H1 (cell line): ENCODE measurements at regions not wholly inside any gene's neighbourhood (a gene's known extent, or its start where the extent isn't known, plus 50 kb on each side); places are given as distances from the start of the nearest gene placed in this dataset.

Experiments used
- CTCF ChIA-PET: fragments of 300-600 bp; sonication (Branson Sonifier 250); formaldehyde crosslinking; loops from one replicate; lab custom pipeline; 2021; ENCODE audit not compliant: partially characterized antibody; lab: Charles Lee
- POLR2A ChIA-PET: fragments of 300-600 bp; sonication (Branson Sonifier 250); formaldehyde crosslinking; loops from one replicate; lab custom pipeline; 2021; ENCODE audit warnings: inconsistent platforms; ENCODE audit not compliant: partially characterized antibody; lab: Charles Lee
- DNase-seq, 2 experiments: peaks; one replicate each; pipeline versions ENCODE4 v3.0.0 to v3.0.0-alpha.2; 2010 to 2022; ENCODE audit warnings: low spot score in 2 of 2, low read depth in 1 of 2, mixed read lengths in 1 of 2
- FAIRE-seq: peaks from 2 replicates; lab custom pipeline; 2011; peaks lifted over from hg19 to GRCh38; lab: Jason Lieb, UNC
- H2AFZ ChIP-seq: 2 replicates; pipeline ENCODE4 v1.8.1; 2012; ENCODE audit warnings: low read length, inconsistent platforms
- H2AK5ac ChIP-seq: 2 replicates; pipeline ENCODE4 v1.6.1; 2013; ENCODE audit warnings: low read depth, low read length
- H2BK120ac ChIP-seq: replicated peaks from 2 replicates; pipeline ENCODE3; 2013; ENCODE audit warnings: low read depth, low read length, inconsistent platforms
- H2BK12ac ChIP-seq: 2 replicates; pipeline ENCODE4 v1.6.1; 2013; ENCODE audit warnings: low read depth, low read length
- H2BK15ac ChIP-seq: 2 replicates; pipeline ENCODE4 v1.6.1; 2013; ENCODE audit warnings: low read length
- H2BK20ac ChIP-seq: 2 replicates; pipeline ENCODE4 v1.6.1; 2013; ENCODE audit warnings: low read length
- H2BK5ac ChIP-seq: 2 replicates; pipeline ENCODE4 v1.6.1; 2013; ENCODE audit warnings: low read depth, low read length
- H3K14ac ChIP-seq: 2 replicates; pipeline ENCODE4 v1.6.1; 2013; ENCODE audit warnings: inconsistent platforms; ENCODE audit not compliant: insufficient read length
- H3K18ac ChIP-seq: 2 replicates; pipeline ENCODE4 v1.6.1; 2013; ENCODE audit warnings: low read length; ENCODE audit errors: extremely low read depth
- H3K23ac ChIP-seq: 2 replicates; pipeline ENCODE4 v1.6.1; 2013; ENCODE audit warnings: inconsistent platforms; ENCODE audit not compliant: insufficient read length
- H3K23me2 ChIP-seq: 2 replicates; pipeline ENCODE4 v1.6.1; 2013; ENCODE audit warnings: low read depth, low read length
- H3K27ac ChIP-seq: 2 replicates; pipeline ENCODE4 v1.6.1; 2011; ENCODE audit warnings: low read depth, low read length, inconsistent platforms
- H3K27me3 ChIP-seq, 4 experiments: replicated peaks in 1 of 4; 1 replicate in 1 of 4; 2 replicates in 3 of 4; pipeline versions ENCODE4 v1.6.1 to v1.8.1; 2011 to 2013; ENCODE audit warnings: low read length in 3 of 4, mild to moderate bottlenecking in 3 of 4, inconsistent platforms in 2 of 4, mixed read lengths in 2 of 4, moderate library complexity in 1 of 4; ENCODE audit not compliant: control insufficient read depth in 3 of 4, insufficient read depth in 3 of 4; ENCODE audit errors: extremely low read depth in 1 of 4
- H3K36me3 ChIP-seq, 4 experiments: 2 replicates each; pipeline versions ENCODE4 v1.6.1 to v1.8.1; 2011 to 2013; ENCODE audit warnings: mild to moderate bottlenecking in 4 of 4, low read length in 3 of 4, moderate library complexity in 2 of 4, control low read depth in 1 of 4, inconsistent platforms in 1 of 4; ENCODE audit not compliant: insufficient read depth in 4 of 4, control insufficient read depth in 2 of 4
- H3K4ac ChIP-seq: replicated peaks from 2 replicates; pipeline ENCODE3; 2013; ENCODE audit warnings: low read length, low read depth, mixed read lengths, inconsistent platforms; ENCODE audit not compliant: insufficient read length
- H3K4me1 ChIP-seq, 4 experiments: replicated peaks in 1 of 4; 1 replicate in 1 of 4; 2 replicates in 3 of 4; pipeline versions ENCODE4 v1.6.1 to v1.8.1; 2011 to 2013; ENCODE audit warnings: low read length in 3 of 4, inconsistent platforms in 2 of 4, mixed read lengths in 1 of 4; ENCODE audit not compliant: insufficient read depth in 4 of 4, control insufficient read depth in 3 of 4
- H3K4me2 ChIP-seq, 2 experiments: 2 replicates each; pipeline versions ENCODE4 v1.6.1 to v1.8.1; 2011 to 2013; ENCODE audit warnings: low read depth in 2 of 2, low read length in 2 of 2, control low read depth in 1 of 2, inconsistent platforms in 1 of 2, mild to moderate bottlenecking in 1 of 2; ENCODE audit not compliant: insufficient read depth in 1 of 2
- H3K4me3 ChIP-seq, 4 experiments: fragments of 200-600, 300-600 bp in 1 of 4; sonication (generic), shearing (Covaris generic), sonication (Bioruptor Twin) in 1 of 4; 2 replicates each; pipeline versions ENCODE4 v1.5.1 to v1.8.1; 2011 to 2016; ENCODE audit warnings: low read length in 4 of 4, low read depth in 3 of 4, control low read depth in 2 of 4, inconsistent platforms in 2 of 4, mild to moderate bottlenecking in 2 of 4, mixed read lengths in 1 of 4, moderate library complexity in 1 of 4; ENCODE audit not compliant: insufficient read depth in 2 of 4; ENCODE audit errors: extremely low read depth in 1 of 4
- H3K56ac ChIP-seq: replicated peaks from 2 replicates; pipeline ENCODE3; 2013; ENCODE audit warnings: low read depth, mild to moderate bottlenecking, mixed read lengths, low read length, inconsistent platforms; ENCODE audit not compliant: insufficient read length
- H3K79me1 ChIP-seq: 2 replicates; pipeline ENCODE4 v1.6.1; 2013; ENCODE audit warnings: low read depth, low read length, control low read depth
- H3K79me2 ChIP-seq, 2 experiments: 2 replicates each; pipeline versions ENCODE4 v1.6.1 to v1.8.1; 2012 to 2013; ENCODE audit warnings: low read length in 2 of 2, mild to moderate bottlenecking in 2 of 2, inconsistent platforms in 1 of 2; ENCODE audit not compliant: insufficient read depth in 2 of 2, control insufficient read depth in 1 of 2
- H3K9ac ChIP-seq, 4 experiments: replicated peaks in 1 of 4; 1 replicate in 1 of 4; 2 replicates in 3 of 4; pipeline versions ENCODE4 v1.6.1 to v1.8.1; 2011 to 2013; ENCODE audit warnings: low read depth in 3 of 4, low read length in 3 of 4, control low read depth in 2 of 4, mild to moderate bottlenecking in 2 of 4, moderate library complexity in 2 of 4, inconsistent platforms in 1 of 4; ENCODE audit errors: extremely low read depth in 1 of 4
- H3K9me3 ChIP-seq, 2 experiments: 2 replicates each; pipeline versions ENCODE4 v1.6.1 to v1.8.1; 2012 to 2013; ENCODE audit warnings: mild to moderate bottlenecking in 2 of 2, moderate library complexity in 2 of 2, control low read depth in 1 of 2, inconsistent platforms in 1 of 2, low read depth in 1 of 2, low read length in 1 of 2, mixed read lengths in 1 of 2; ENCODE audit not compliant: insufficient read depth in 2 of 2
- H4K20me1 ChIP-seq, 2 experiments: replicated peaks in 1 of 2; 2 replicates each; pipeline versions ENCODE3 to v1.8.1; 2011 to 2013; ENCODE audit warnings: inconsistent platforms in 2 of 2, low read length in 2 of 2, mild to moderate bottlenecking in 1 of 2; ENCODE audit not compliant: insufficient read depth in 2 of 2, control insufficient read depth in 1 of 2
- H4K5ac ChIP-seq: 2 replicates; pipeline ENCODE4 v1.6.1; 2013; ENCODE audit warnings: low read length, low read depth, mixed read lengths, inconsistent platforms; ENCODE audit not compliant: insufficient read length
- H4K8ac ChIP-seq: 2 replicates; pipeline ENCODE4 v1.8.0; 2013; ENCODE audit warnings: mild to moderate bottlenecking, moderate library complexity, low read length, inconsistent platforms; ENCODE audit not compliant: insufficient read depth; ENCODE audit errors: extremely low read depth
- H4K91ac ChIP-seq: replicated peaks from 2 replicates; pipeline ENCODE3; 2013; ENCODE audit warnings: low read length, mixed read lengths, inconsistent platforms; ENCODE audit not compliant: insufficient read length
- E2F6 ChIP-seq: IDR thresholded peaks from 2 replicates; pipeline ENCODE4 v1.6.1; 2012; ENCODE audit warnings: inconsistent platforms
- WGBS, 2 experiments: shearing (Covaris generic) in 1 of 2; methylation state at CpG; one replicate each; pipeline versions ENCODE4 v1.1.6 to v1.1.7; 2013 to 2015; ENCODE audit warnings: low lambda C conversion rate in 2 of 2, mixed read lengths in 2 of 2, inconsistent platforms in 1 of 2, low coverage in 1 of 2, missing lambda C conversion rate in 1 of 2; ENCODE audit not compliant: insufficient replicate concordance in 2 of 2, insufficient coverage in 1 of 2, insufficient read length in 1 of 2; ENCODE audit errors: extremely low coverage in 1 of 2, missing lambda C conversion rate in 1 of 2; 5-methylcytosine and 5-hydroxymethylcytosine counted together

- TF ChIP-seq E2F6, result no peak
- Histone ChIP-seq H3K4me2 (no peak overlapping the region), H4K20me1 (no peaks in the 10 kb centered on the region), H3K79me1 (no peaks in the 10 kb centered on the region), H3K36me3 (no peaks in the 10 kb centered on the region), H3K56ac (no peak overlapping the region), H3K9ac (no peak overlapping the region), H4K91ac (no peak overlapping the region), H4K8ac (no peak overlapping the region), H2AFZ (no peak overlapping the region), H3K23me2 (no peaks in the 10 kb centered on the region), H3K79me2 (no peaks in the 10 kb centered on the region), H3K9me3 (no peaks in the 10 kb centered on the region), H3K14ac (no peak overlapping the region), H2BK5ac (no peak overlapping the region), H3K18ac (no peak overlapping the region), H3K4me3 (no peak overlapping the region), H4K5ac (no peak overlapping the region), H3K4ac (no peak overlapping the region), H3K4me1 (peaks cover 0 to 4% (median 2%) of the 10 kb centered on the region in 4 experiments; a peak in 2 of 7 replicates), H2BK12ac (no peak overlapping the region), H2BK20ac (no peak overlapping the region), H2AK5ac (no peak overlapping the region), H2BK15ac (no peak overlapping the region), H3K27ac (no peak overlapping the region), H3K23ac (no peak overlapping the region), H2BK120ac (no peak overlapping the region), H3K27me3 (no peaks in the 10 kb centered on the region)
- FAIRE-seq (no peak), DNase-seq (no peak)
- WGBS, 2 experiments, result 93% methylated on average over 2 of the region's 2 CpGs; no CpG with 5 or more reads in 1 of the 2 experiments
- ChIA-PET POLR2A (no interaction called here), CTCF (interaction anchor here (0.6 kb wide), 1 partner anchor 819 kb away, joined by 4 read pairs; no protein-coding TSS in a partner anchor)
Measured at GRCh38 chr12:78398750-78399149, 465.8 kb upstream of the SYT1 start.
